Breast epithelium (tissue), 4 donors: ENCODE measurements at regions not wholly inside any gene's neighbourhood (a gene's known extent, or its start where the extent isn't known, plus 50 kb on each side); places are given as distances from the start of the nearest gene placed in this dataset.
"Not testable (repeated sequence)": the region's sequence is repeated elsewhere in the genome, so short reads cannot be mapped to it uniquely, and the experiment has no call there.

Experiments
- DNase-seq, 2 donors: peaks; one replicate each; pipeline ENCODE4 v3.0.0-alpha.2; 2019; ENCODE audit warnings: low spot score in 2 of 2
- H3K27ac ChIP-seq, 2 donors: fragments of 200-600 bp; sonication (generic) in 1 of 2; one replicate each; pipeline ENCODE4 v1.5.1; 2016 to 2019; ENCODE audit warnings: mild to moderate bottlenecking in 1 of 2
- H3K27me3 ChIP-seq, 2 donors: fragments of 200-600 bp; sonication (generic) in 1 of 2; one replicate each; pipeline versions ENCODE4 v1.5.1 to v1.6.0; 2017 to 2019; ENCODE audit warnings: control low read depth in 1 of 2, mild to moderate bottlenecking in 1 of 2
- H3K36me3 ChIP-seq: fragments of 200-600 bp; one replicate; pipeline ENCODE4 v1.5.1; 2019
- H3K4me1 ChIP-seq, 2 donors: fragments of 200-600 bp; sonication (generic); one replicate each; pipeline ENCODE4 v1.5.1; 2016 to 2019; ENCODE audit warnings: control low read depth in 1 of 2
- H3K4me3 ChIP-seq, 3 donors: fragments of 200-600 bp; sonication (generic); 1 replicate in 2 of 3; 2 replicates in 1 of 3; pipeline ENCODE4 v1.5.1; 2016 to 2019; ENCODE audit warnings: mild to moderate bottlenecking in 3 of 3, moderate library complexity in 2 of 3
- H3K9me3 ChIP-seq, 2 donors: fragments of 200-600 bp; sonication (generic) in 1 of 2; one replicate each; pipeline ENCODE4 v1.5.1; 2016 to 2019; ENCODE audit warnings: control low read depth in 1 of 2
- POLR2A ChIP-seq: fragments of 450-650 bp; IDR thresholded peaks from one replicate; pipeline ENCODE4 v1.6.1; 2016; ENCODE audit warnings: antibody characterized with exemption, mild to moderate bottlenecking, moderate library complexity
- POLR2AphosphoS5 ChIP-seq, 3 donors: sonication (generic); formaldehyde crosslinking; IDR thresholded peaks; one replicate each; pipeline ENCODE4 v1.6.1; 2017; ENCODE audit warnings: antibody characterized with exemption in 3 of 3
- intact Hi-C: fragments of 100-400 bp; cut with DNase I; formaldehyde crosslinking; loops from one replicate; pipeline ENCODE4 v1.15.1; 2023; ENCODE audit warnings: low total_unique reads
- TF ChIP-seq, protein P1 (sequence below), 3 donors: fragments of 450-650 bp; IDR thresholded peaks; one replicate each; pipeline ENCODE4 v1.5.1; 2016 to 2017; ENCODE audit warnings: antibody characterized with exemption in 3 of 3, mild to moderate bottlenecking in 3 of 3, moderate library complexity in 3 of 3

DNA sequence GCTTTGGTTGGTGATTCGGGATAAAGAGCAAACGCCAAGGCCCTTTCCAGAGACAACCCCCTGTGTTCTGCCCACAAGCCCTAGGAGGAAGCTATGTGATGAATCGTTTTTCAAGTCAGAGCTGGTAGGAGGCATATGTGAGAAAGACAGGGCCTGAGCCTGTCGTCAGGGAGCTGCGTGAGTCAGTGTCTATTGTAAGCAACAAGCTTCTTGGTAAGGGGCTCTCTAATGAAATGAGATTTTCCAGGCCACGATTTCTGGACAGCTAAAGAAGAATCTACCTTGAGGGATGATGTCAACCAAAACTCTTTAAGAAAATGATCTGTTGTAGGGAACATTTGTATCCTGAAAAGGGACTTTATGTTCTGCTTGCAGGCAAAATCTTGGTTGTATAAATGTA is 318.9 kb upstream of the IL12A start:
- intact Hi-C loops = no loop called here
- TF ChIP-seq, protein P1, sequence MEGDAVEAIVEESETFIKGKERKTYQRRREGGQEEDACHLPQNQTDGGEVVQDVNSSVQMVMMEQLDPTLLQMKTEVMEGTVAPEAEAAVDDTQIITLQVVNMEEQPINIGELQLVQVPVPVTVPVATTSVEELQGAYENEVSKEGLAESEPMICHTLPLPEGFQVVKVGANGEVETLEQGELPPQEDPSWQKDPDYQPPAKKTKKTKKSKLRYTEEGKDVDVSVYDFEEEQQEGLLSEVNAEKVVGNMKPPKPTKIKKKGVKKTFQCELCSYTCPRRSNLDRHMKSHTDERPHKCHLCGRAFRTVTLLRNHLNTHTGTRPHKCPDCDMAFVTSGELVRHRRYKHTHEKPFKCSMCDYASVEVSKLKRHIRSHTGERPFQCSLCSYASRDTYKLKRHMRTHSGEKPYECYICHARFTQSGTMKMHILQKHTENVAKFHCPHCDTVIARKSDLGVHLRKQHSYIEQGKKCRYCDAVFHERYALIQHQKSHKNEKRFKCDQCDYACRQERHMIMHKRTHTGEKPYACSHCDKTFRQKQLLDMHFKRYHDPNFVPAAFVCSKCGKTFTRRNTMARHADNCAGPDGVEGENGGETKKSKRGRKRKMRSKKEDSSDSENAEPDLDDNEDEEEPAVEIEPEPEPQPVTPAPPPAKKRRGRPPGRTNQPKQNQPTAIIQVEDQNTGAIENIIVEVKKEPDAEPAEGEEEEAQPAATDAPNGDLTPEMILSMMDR (IDR thresholded peaks at IDR 0.05) = no peak
- TF ChIP-seq POLR2AphosphoS5 (IDR thresholded peaks at IDR 0.05) = no peak
- no peak for TF ChIP-seq POLR2A
- no peaks in the 10 kb centered on the region for H3K27me3 ChIP-seq
- no peaks in the 10 kb centered on the region for H3K9me3 ChIP-seq
- no peak overlapping the region for H3K4me3 ChIP-seq
- H3K27ac ChIP-seq = no peak overlapping the region
- no peaks in the 10 kb centered on the region for H3K4me1 ChIP-seq
- no peaks in the 10 kb centered on the region for H3K36me3 ChIP-seq
- DNase-seq = no peak

DNA sequence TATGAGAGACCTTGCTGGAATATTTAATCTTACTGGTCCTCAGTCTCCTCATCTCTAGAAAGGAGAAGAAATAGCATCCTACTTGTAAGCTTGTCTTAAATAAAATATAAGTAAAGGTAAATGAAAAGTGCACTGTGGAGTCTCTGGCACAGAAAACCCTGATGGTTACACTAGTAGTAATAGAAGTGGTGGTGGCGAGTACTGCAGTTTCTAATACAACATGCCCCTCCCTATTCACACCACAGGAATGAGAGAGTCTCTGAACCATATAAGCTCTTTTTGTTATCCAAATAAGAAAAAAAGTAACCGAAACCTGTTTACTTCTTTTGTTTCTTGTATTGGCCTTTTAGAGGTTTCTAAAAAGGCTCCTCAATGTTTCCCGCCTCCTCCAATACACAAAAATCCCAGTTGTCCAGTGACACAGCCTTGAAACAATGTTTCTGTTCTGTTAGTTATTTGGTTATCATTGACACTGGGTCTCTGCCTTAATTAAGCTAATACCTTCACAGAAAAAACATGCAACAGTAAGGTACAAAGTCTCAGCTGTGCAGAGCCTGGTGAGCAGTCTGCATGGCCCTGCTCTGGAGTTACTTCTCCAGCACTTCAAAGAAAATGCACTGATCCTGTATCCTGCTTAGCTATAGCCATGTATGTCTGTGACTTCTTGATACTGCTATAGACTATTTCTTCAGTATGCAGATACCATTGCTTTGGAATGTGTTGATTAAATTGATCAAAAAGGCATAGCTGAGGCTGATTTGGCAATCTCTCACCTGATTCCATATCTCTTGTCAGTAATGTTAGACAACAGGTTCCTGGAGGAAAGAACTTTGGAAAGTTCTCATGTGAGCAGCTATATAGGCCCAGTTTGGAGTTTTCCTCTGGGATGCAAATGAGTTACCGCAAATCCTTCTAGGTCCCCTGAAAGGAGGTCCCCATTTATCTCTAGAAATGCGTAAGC is 315.6 kb upstream of the IL12A start:
- H3K9me3 ChIP-seq = no peaks in the 10 kb centered on the region
- H3K27me3 ChIP-seq = no peaks in the 10 kb centered on the region
- no peak for DNase-seq
- TF ChIP-seq, protein P1 (IDR thresholded peaks at IDR 0.05) = no peak
- H3K36me3 ChIP-seq = no peaks in the 10 kb centered on the region
- intact Hi-C loops = no loop called here
- no peak overlapping the region for H3K4me3 ChIP-seq
- no peak overlapping the region for H3K27ac ChIP-seq
- no peaks in the 10 kb centered on the region for H3K4me1 ChIP-seq

DNA sequence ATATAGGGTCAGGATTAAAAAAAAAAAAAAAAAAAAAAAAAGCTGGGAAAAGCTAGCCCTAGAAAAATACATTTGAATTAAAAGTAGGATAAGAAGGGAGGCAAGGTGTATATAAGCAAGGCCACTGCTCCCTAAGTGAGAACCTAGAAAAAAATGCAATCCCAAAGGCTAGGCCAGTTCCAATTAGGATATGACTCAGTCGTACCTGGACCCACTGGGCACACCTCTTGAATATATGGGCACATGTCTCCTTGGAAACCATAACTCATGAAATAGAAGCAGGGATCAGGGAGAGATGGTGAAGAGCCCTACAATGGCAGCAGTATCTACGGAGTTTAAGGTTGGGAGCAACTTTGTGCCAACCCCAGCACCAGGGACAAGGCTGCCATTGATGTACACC is 314.1 kb upstream of the IL12A start:
- intact Hi-C loops = no loop called here
- DNase-seq = no peak
- Histone ChIP-seq H3K27me3 (no peaks in the 10 kb centered on the region), H3K4me3 (no peak overlapping the region), H3K36me3 (no peaks in the 10 kb centered on the region), H3K9me3 (no peaks in the 10 kb centered on the region), H3K4me1 (no peaks in the 10 kb centered on the region), H3K27ac (no peak overlapping the region)
- TF ChIP-seq POLR2AphosphoS5 (IDR thresholded peaks at IDR 0.05) (no peak), POLR2A (no peak)
- TF ChIP-seq, protein P1 (IDR thresholded peaks at IDR 0.05) = no peak

DNA sequence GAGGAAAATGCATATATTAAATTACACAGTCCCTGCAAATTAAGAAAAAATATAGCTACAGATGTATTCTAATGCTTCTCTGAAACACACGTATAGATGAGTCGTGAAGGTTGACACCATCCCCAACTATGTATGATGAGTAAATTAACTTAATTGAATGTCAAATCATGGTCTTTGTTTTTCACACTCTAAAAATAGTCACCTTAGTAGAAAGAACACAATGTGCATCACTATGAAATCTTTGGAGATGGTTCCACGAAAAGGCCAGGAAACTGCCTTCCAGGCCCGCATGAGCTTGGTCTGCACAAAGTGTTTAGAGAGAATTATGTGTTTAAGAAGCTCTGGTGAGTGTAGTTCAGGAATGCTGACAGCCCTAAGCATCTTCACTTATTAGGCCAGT is 313.4 kb upstream of the IL12A start:
- intact Hi-C loops = no loop called here
- no peak overlapping the region for H3K27ac ChIP-seq
- H3K4me1 ChIP-seq = no peaks in the 10 kb centered on the region
- H3K36me3 ChIP-seq = no peaks in the 10 kb centered on the region
- no peaks in the 10 kb centered on the region for H3K9me3 ChIP-seq
- no peak for DNase-seq
- TF ChIP-seq, protein P1 (IDR thresholded peaks at IDR 0.05) = no peak
- TF ChIP-seq POLR2AphosphoS5 (IDR thresholded peaks at IDR 0.05) (no peak), POLR2A (no peak)
- H3K27me3 ChIP-seq = no peaks in the 10 kb centered on the region
- H3K4me3 ChIP-seq = no peak overlapping the region

DNA sequence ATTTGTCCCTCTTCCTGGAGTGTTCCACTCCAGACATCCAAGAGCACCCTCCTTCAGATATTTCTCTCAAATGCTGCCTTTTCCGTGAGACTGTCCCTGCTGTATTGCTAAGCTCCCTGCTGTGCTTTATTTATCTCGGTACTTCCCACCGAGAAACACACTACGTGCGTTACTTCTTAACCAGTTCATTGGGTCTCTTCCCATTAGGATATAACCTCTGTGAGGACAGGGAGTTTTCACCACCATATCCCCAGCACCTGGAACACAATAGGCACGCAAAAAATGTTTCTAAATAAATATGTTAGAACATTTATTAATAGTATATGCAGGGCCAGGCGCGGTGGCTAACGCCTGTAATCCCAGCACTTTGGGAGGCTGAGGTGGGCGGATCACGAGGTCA is 308.7 kb upstream of the IL12A start:
- H3K4me1 ChIP-seq = no peaks in the 10 kb centered on the region
- no peak for TF ChIP-seq POLR2A
- TF ChIP-seq, protein P1 (IDR thresholded peaks at IDR 0.05) = no peak
- TF ChIP-seq POLR2AphosphoS5 (IDR thresholded peaks at IDR 0.05) = no peak
- H3K27ac ChIP-seq = no peak overlapping the region
- intact Hi-C loops = no loop called here
- H3K4me3 ChIP-seq = no peak overlapping the region
- H3K9me3 ChIP-seq = no peaks in the 10 kb centered on the region
- no peak for DNase-seq
- H3K27me3 ChIP-seq = no peaks in the 10 kb centered on the region
- H3K36me3 ChIP-seq = no peaks in the 10 kb centered on the region

DNA sequence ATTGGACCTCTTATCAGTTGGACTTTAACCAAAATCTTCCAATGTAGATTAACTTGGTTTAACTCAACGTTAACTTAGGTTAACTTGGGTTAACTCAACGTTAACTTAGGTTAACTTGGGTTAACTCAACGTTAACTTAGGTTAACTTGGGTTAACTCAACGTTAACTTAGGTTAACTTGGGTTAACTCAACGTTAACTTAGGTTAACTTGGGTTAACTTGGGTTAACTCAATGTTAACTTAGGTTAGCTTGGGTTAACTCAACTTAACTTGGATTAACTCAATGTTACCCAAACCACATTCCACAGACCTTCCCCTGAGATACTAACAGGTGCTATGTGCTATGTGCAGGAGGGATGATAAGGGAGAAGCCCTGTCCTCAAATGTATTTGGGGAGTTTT is 306.9 kb upstream of the IL12A start:
- H3K27ac ChIP-seq, H3K9me3 ChIP-seq, H3K4me3 ChIP-seq, H3K36me3 ChIP-seq, intact Hi-C loops, H3K4me1 ChIP-seq, DNase-seq, H3K27me3 ChIP-seq: not testable (repeated sequence)
